Mammary epithelial cell (primary cell): ENCODE measurements at regions not wholly inside any gene's neighbourhood (a gene's known extent, or its start where the extent isn't known, plus 50 kb on each side); places are given as distances from the start of the nearest gene placed in this dataset.

Experiments used
- CTCF ChIP-seq, 2 donors: IDR thresholded peaks in 1 of 2; conservative IDR thresholded peaks in 1 of 2; 2 replicates each; pipeline ENCODE4 v1.5.1; 2011 to 2012; ENCODE audit warnings: inconsistent platforms in 2 of 2, low read length in 2 of 2, mild to moderate bottlenecking in 2 of 2, control low read depth in 1 of 2, low read depth in 1 of 2; ENCODE audit not compliant: insufficient read depth in 1 of 2; ENCODE audit errors: extremely low read depth in 1 of 2
- EZH2 ChIP-seq: IDR thresholded peaks from 2 replicates; pipeline ENCODE4 v1.6.1; 2012; ENCODE audit warnings: low read length, inconsistent platforms, borderline replicate concordance

- no peak for TF ChIP-seq CTCF (conservative IDR thresholded peaks at IDR 0.05 in 1 of 2, IDR thresholded peaks at IDR 0.05 in 1 of 2; ENCODE audit: extremely low read depth in 1 of 2, insufficient read depth in 1 of 2, low read depth in 1 of 2, low read length in 2 of 2)
- TF ChIP-seq EZH2 = no peak
Observed at GRCh38 chr11:15419696-15420095, 305.0 kb downstream of the INSC start.
